ENCODE measurements at regions not wholly inside any gene's neighbourhood (a gene's known extent, or its start where the extent isn't known, plus 50 kb on each side); places are given as distances from the start of the nearest gene placed in this dataset.

DNA sequence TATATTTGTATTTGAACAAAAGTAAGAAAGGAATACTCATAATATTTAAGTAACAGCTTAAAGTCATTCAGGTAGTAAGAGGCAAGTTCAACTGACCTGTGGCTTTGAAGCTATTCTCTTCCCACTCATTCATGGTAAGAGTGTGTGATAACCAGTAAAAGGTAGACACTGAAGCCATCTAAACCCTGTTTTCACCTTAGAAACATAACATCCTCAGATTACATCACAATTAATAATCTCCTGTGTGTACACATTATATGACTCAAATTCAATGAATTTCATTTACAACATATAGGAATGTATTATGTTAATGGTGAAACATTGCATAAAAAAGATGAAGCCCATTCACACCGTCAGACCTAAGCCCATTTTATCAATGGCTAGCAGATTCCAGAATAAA is 364.8 kb upstream of the SNX7 start:
- TF ChIP-seq CTCF (IDR thresholded peaks at IDR 0.05; ENCODE audit: insufficient read depth, low read length, missing control alignments), result no peak
- no peak overlapping the region for H3K4me3 ChIP-seq (ENCODE audit: low read depth, low read length)
- DNase-seq (ENCODE audit: low read depth, low spot score), result no peak
- ChIA-PET POLR2A (no interaction called here), CTCF (no interaction called here)

GRCh38 chr1:98294127-98294526 is 367.4 kb upstream of the SNX7 start:
- DNase-seq (ENCODE audit: low read depth, low spot score), result no peak
- TF ChIP-seq CTCF (IDR thresholded peaks at IDR 0.05; ENCODE audit: insufficient read depth, low read length, missing control alignments), result no peak
- no peak overlapping the region for H3K4me3 ChIP-seq (ENCODE audit: low read depth, low read length)
- CTCF ChIA-PET, result no interaction called here
- POLR2A ChIA-PET, result no interaction called here

GRCh38 chr1:98292994-98293393 is 368.5 kb upstream of the SNX7 start:
- DNase-seq (ENCODE audit: low read depth, low spot score), result no peak
- no peak for TF ChIP-seq CTCF (IDR thresholded peaks at IDR 0.05; ENCODE audit: insufficient read depth, low read length, missing control alignments)
- CTCF ChIA-PET, result no interaction called here
- H3K4me3 ChIP-seq (ENCODE audit: low read depth, low read length), result no peak overlapping the region
- POLR2A ChIA-PET, result no interaction called here

DNA sequence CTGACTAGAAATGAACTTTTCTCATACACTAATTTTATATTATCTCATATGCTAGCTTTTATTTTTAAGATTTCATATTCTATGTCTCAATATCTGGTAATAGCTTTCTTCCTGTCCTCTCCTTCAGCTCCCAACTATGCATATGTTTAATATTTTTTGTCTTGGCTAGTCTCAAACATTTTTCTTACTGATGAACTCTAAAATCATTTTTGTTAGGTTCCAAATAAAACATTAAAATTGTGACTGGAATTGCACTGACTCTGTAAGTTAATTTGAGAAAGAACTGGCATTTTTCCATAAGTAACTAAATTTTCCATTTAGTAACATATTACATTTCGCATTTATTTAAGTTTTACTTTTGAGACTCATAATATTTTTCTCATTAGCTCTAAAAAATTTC is 368.5 kb upstream of the DPYD start:
- H3K4me3 ChIP-seq (ENCODE audit: low read depth, low read length), result no peak overlapping the region
- TF ChIP-seq CTCF (IDR thresholded peaks at IDR 0.05; ENCODE audit: insufficient read depth, low read length, missing control alignments), result no peak
- no peak for DNase-seq (ENCODE audit: low read depth, low spot score)
- CTCF ChIA-PET, result no interaction called here
- POLR2A ChIA-PET, result no interaction called here

GRCh38 chr1:98288494-98288893 is 367.7 kb upstream of the DPYD start:
- CTCF ChIA-PET, result interaction anchor here (1.0 kb wide), 1 partner anchor 237 kb away, joined by 3 read pairs; no protein-coding TSS in a partner anchor
- TF ChIP-seq CTCF (IDR thresholded peaks at IDR 0.05; ENCODE audit: insufficient read depth, low read length, missing control alignments), result no peak
- POLR2A ChIA-PET, result no interaction called here
- no peak overlapping the region for H3K4me3 ChIP-seq (ENCODE audit: low read depth, low read length)
- DNase-seq (ENCODE audit: low read depth, low spot score), result no peak

DNA sequence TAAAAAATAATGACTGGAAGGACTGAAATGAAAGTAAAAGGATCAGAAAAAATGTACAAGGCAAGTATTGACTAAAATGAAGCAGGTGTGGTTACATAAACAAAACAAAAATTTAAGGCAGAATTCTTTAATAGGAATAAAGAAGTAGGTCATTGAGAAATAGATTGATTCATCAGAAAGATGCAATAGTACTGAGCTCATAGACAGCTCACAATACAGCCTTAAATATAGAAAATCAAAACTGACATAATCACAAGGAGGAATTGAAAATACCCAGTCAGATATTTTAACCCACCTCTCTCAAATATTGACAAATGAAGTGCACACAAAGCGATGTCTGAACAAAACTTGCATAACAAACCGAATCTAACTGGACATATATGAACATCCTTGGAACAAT is 366.8 kb upstream of the DPYD start:
- POLR2A ChIA-PET, result no interaction called here
- no peak overlapping the region for H3K4me3 ChIP-seq (ENCODE audit: low read depth, low read length)
- no peak for TF ChIP-seq CTCF (IDR thresholded peaks at IDR 0.05; ENCODE audit: insufficient read depth, low read length, missing control alignments)
- no peak for DNase-seq (ENCODE audit: low read depth, low spot score)
- CTCF ChIA-PET, result interaction anchor here (0.9 kb wide), 1 partner anchor 234 kb away, joined by 3 read pairs; no protein-coding TSS in a partner anchor
